KMS-11 (cell line): ENCODE measurements at regions not wholly inside any gene's neighbourhood (a gene's known extent, or its start where the extent isn't known, plus 50 kb on each side); places are given as distances from the start of the nearest gene placed in this dataset.

Experiments used
- H2AFZ ChIP-seq: fragments of 200-600 bp; sonication (generic); 2 replicates; pipeline ENCODE4 v1.6.1; 2016; ENCODE audit warnings: antibody characterized with exemption, mixed run types, low read depth
- H3K27ac ChIP-seq: fragments of 200-600 bp; sonication (generic); 2 replicates; pipeline ENCODE4 v1.6.1; 2016; ENCODE audit warnings: mild to moderate bottlenecking, mixed run types
- H3K27me3 ChIP-seq: fragments of 200-600 bp; sonication (generic); 2 replicates; pipeline ENCODE4 v1.6.1; 2017; ENCODE audit warnings: mild to moderate bottlenecking, low read depth, mixed run types, moderate library complexity; ENCODE audit not compliant: insufficient read depth
- H3K36me3 ChIP-seq: fragments of 200-600 bp; sonication (generic); 2 replicates; pipeline ENCODE4 v1.6.1; 2017; ENCODE audit warnings: mild to moderate bottlenecking, mixed run types; ENCODE audit not compliant: insufficient read depth
- H3K4me1 ChIP-seq: fragments of 200-600 bp; sonication (generic); 2 replicates; pipeline ENCODE4 v1.6.1; 2016; ENCODE audit warnings: mild to moderate bottlenecking, low read depth, mixed run types; ENCODE audit not compliant: poor library complexity, severe bottlenecking
- H3K4me2 ChIP-seq: fragments of 200-600 bp; sonication (generic); 2 replicates; pipeline ENCODE4 v1.7.0; 2016; ENCODE audit warnings: mild to moderate bottlenecking, mixed run types
- H3K4me3 ChIP-seq: fragments of 200-600 bp; sonication (generic); IDR thresholded peaks from 2 replicates; pipeline ENCODE4 v1.6.1; 2017; ENCODE audit warnings: low read depth, low read length, mixed read lengths; ENCODE audit not compliant: insufficient read depth
- H3K79me2 ChIP-seq: fragments of 200-600 bp; sonication (generic); 2 replicates; pipeline ENCODE4 v1.6.1; 2016; ENCODE audit warnings: low read depth, mixed run types; ENCODE audit not compliant: insufficient read depth
- H3K9ac ChIP-seq: fragments of 200-600 bp; sonication (generic); 2 replicates; pipeline ENCODE4 v1.6.1; 2016; ENCODE audit warnings: mild to moderate bottlenecking, mixed run types
- H4K20me1 ChIP-seq: fragments of 200-600 bp; sonication (generic); 2 replicates; pipeline ENCODE4 v1.6.1; 2016; ENCODE audit warnings: mild to moderate bottlenecking, mixed run types; ENCODE audit not compliant: insufficient read depth
- CTCF ChIP-seq: fragments of 200-600 bp; sonication (generic); conservative IDR thresholded peaks from 2 replicates; pipeline ENCODE4 v1.6.1; 2017; ENCODE audit warnings: low read depth, mild to moderate bottlenecking, antibody characterized with exemption, low read length, moderate library complexity, mixed read lengths

- H3K27ac ChIP-seq: no peak overlapping the region; the same call in 1 of the 2 replicates
- no peak overlapping the region for H3K4me3 ChIP-seq
- no peaks in the 10 kb centered on the region for H3K27me3 ChIP-seq
- no peak for TF ChIP-seq CTCF
- H2AFZ ChIP-seq: no peak overlapping the region
- no peaks in the 10 kb centered on the region for H3K36me3 ChIP-seq
- no peak overlapping the region for H3K4me2 ChIP-seq
- H4K20me1 ChIP-seq: no peaks in the 10 kb centered on the region
- H3K9ac ChIP-seq: no peak overlapping the region
- no peaks in the 10 kb centered on the region for H3K4me1 ChIP-seq
- H3K79me2 ChIP-seq: no peaks in the 10 kb centered on the region
Observed at GRCh38 chr3:166322391-166322790, 485.2 kb upstream of the BCHE start.

- no peaks in the 10 kb centered on the region for H3K4me1 ChIP-seq
- H3K36me3 ChIP-seq: no peaks in the 10 kb centered on the region
- no peak overlapping the region for H2AFZ ChIP-seq
- no peaks in the 10 kb centered on the region for H4K20me1 ChIP-seq
- no peak for TF ChIP-seq CTCF
- H3K9ac ChIP-seq: no peak overlapping the region
- no peak overlapping the region for H3K4me3 ChIP-seq
- no peak overlapping the region for H3K4me2 ChIP-seq
- H3K27me3 ChIP-seq: no peaks in the 10 kb centered on the region
- no peak overlapping the region for H3K27ac ChIP-seq
- H3K79me2 ChIP-seq: no peaks in the 10 kb centered on the region
Observed at GRCh38 chr3:166307756-166308350, 470.6 kb upstream of the BCHE start.

- Histone ChIP-seq H3K27me3 (no peaks in the 10 kb centered on the region), H4K20me1 (no peaks in the 10 kb centered on the region), H3K36me3 (no peaks in the 10 kb centered on the region), H2AFZ (no peak overlapping the region), H3K27ac (no peak overlapping the region), H3K4me1 (no peaks in the 10 kb centered on the region), H3K79me2 (no peaks in the 10 kb centered on the region), H3K9ac (no peak overlapping the region), H3K4me3 (no peak overlapping the region), H3K4me2 (no peak overlapping the region)
- no peak for TF ChIP-seq CTCF
Observed at GRCh38 chr3:166304584-166304983, 467.4 kb upstream of the BCHE start.

- Histone ChIP-seq H4K20me1 (no peaks in the 10 kb centered on the region), H3K4me2 (no peak overlapping the region), H3K4me3 (no peak overlapping the region), H3K79me2 (no peaks in the 10 kb centered on the region), H3K27me3 (no peaks in the 10 kb centered on the region), H3K9ac (no peak overlapping the region), H2AFZ (no peak overlapping the region), H3K27ac (no peak overlapping the region), H3K4me1 (no peaks in the 10 kb centered on the region), H3K36me3 (no peaks in the 10 kb centered on the region)
- TF ChIP-seq CTCF: no peak
Observed at GRCh38 chr3:166303681-166304080, 466.5 kb upstream of the BCHE start.
